ENCODE measurements at regions not wholly inside any gene's neighbourhood (a gene's known extent, or its start where the extent isn't known, plus 50 kb on each side); places are given as distances from the start of the nearest gene placed in this dataset.
A peak's percentile ranks its signal among the peaks of the same experiment; 100 is the strongest.
"Not testable (repeated sequence)": the region's sequence is repeated elsewhere in the genome, so short reads cannot be mapped to it uniquely, and the experiment has no call there.

- peak; percentile 88 for DNase-seq
These were observed 66.4 kb upstream of the BTG3 start for GRCh38 chr21:17679002-17679600.

DNA sequence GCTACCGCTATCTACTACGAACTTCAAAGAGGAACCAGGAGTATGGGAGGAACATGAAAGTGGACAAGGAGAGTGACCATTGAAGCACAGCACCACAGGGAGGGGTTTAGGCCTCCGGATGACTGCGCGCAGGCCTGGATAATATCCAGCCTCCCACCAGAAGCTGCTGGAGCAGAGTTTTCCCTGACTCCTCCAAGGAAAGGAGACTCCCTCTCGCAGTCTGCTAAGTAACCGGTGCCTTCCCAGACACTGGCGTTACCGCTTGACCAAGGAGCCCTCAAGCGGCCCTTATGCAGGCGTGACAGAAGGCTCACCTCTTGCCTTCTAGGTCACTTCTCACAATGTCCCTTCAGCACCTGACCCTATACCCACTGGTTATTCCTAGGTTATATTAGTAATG is 64.2 kb upstream of the BTG3 start:
- DNase-seq: not testable (repeated sequence)

- DNase-seq: no peak
These were observed 61.4 kb upstream of the BTG3 start for GRCh38 chr21:17674106-17674505.

DNA sequence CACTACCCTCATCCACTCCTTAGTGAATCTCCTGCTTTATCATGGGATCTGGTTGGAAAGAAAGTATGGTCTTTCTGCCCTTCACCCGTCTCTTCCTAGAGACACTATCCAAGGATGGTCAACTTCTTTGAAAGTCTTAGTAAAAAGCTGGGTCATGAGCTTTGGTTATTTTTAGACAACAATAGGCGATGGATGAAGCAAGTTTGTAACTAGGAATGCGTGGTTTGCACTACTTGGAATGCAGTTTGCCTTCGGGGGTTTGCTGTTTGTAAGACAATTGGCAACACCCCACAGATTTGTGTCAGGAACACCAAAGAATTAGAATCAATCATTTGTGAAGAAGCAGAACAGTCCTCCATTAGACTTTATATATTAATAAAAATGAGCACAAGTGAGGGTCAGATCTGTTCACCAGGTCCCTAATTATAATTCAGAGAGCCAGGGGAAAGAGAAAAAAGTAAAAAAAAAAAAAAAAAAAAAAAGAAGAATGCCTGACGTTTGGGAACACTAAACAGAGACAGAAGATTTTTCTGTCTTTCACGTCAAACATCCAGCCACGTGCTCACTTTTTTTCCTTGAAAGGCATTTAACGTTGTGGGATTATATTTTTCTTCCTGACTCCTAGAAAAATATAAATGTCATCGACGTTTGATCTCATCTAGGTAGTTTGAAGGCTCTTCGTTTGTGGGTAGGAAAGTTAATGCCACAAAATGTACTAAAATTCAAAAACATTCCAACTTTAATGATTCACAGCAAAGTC is 60.7 kb upstream of the BTG3 start:
- DNase-seq: no peak

DNA sequence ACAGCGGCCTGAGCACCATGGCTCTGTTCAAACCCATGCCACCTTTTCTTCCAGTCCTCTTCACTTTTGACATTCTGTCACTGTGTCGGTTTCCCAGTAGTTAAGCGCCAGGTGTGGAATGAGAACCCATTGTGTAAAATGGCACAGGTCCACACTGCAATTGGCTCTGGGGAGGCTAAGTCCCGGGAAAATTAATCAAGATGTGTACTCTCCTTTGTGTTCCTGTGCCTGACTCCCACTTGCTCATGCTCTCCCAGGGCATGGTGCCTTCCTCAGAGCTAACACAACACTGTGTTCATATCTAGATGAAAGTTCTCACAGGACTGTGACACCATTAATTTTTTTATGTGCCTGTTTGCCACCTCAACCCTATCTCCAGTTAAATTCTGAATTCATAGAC is 59.0 kb upstream of the BTG3 start:
- no peak for DNase-seq

DNA sequence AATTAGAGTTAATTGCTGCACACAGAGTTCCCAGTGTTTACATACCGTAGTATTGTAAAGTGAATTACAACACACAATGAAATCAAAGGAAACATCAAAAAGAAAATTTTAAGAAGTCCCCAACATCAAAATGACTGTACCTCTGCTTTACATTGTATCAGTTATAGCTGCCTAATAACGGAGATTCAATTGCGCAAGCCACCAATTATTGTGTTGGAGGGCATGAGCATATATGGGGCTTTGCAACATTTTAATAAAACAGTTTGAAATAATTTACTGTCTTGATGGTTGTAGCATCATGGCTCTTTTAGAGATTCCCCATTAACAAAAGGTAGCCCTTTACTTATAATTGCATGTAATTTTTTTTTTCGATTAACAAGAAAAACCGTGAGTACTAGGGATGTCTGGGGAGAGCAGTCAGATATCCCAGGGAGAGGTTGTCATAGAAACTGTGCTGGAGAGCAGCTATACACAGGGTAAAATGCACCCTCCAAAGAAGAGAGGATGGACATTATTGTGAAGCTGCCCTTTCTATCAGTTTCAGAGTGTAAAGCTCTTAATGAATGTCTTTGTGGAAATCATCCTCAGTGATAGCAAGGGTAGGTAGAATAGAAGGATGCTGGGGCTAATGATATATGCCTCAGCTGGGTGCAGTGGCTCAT is 55.9 kb upstream of the BTG3 start:
- no peak for DNase-seq

DNA sequence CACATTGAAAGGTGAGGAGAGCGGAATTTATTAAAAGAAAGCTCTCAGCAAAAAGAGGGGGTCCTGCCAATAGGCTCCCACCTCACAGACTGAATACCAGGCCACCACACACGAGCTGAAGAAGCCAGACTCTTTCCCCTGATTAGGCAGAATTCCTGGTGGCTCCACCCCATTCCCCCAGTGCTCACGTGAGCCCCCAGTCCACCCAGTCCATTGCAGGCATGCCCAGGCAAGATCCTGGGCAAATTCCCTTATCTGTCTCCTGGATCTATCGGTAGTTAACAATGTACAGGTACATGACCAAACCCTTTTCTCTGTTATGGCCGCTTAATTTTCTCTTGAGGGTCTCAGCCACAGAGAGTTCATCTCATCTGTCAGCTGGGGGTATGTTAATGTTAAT is 54.6 kb upstream of the BTG3 start:
- DNase-seq: no peak
